DND-41 (cell line): ENCODE measurements at regions not wholly inside any gene's neighbourhood (a gene's known extent, or its start where the extent isn't known, plus 50 kb on each side); places are given as distances from the start of the nearest gene placed in this dataset.

Experiments
- CTCF ChIP-seq: IDR thresholded peaks from 2 replicates; pipeline ENCODE4 v1.5.1; 2012; ENCODE audit warnings: borderline replicate concordance, low read length, moderate library complexity, mild to moderate bottlenecking; ENCODE audit not compliant: poor library complexity, severe bottlenecking; ENCODE audit errors: extremely low read depth
- EZH2 ChIP-seq: IDR thresholded peaks from 3 replicates; pipeline ENCODE4 v1.6.1; 2012; ENCODE audit warnings: borderline replicate concordance, low read depth, mild to moderate bottlenecking, moderate library complexity, low read length, inconsistent platforms; ENCODE audit not compliant: severe bottlenecking

GRCh38 chr15:88307344-88307743, 50.8 kb upstream of the NTRK3 start:
- TF ChIP-seq CTCF = no peak
- no peak for TF ChIP-seq EZH2
